ENCODE measurements at regions not wholly inside any gene's neighbourhood (a gene's known extent, or its start where the extent isn't known, plus 50 kb on each side); places are given as distances from the start of the nearest gene placed in this dataset.

DNA sequence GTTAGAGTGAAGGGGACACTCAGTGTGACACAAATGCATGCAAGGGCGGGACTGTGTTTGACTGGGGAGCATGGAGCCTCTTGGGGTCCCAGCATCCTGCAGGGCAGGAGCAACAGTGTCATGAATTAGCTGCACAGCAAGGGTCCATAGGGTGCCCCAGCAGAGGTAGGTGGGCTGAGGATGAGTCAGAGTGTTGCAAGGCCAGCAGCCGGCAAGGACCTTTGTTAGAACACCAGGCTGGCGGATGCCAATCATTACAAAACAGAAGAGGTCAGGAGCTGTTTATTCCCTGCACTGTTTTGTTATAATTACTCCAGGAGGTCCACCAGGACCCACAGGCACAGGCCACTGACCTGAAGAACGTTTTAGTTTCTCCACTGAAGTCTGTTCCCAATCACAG lies 362.2 kb upstream of the DUSP10 start:
- peaks cover 0 to 17% of the 10 kb centered on the region in 2 experiments; a peak in 3 of 4 replicates for H3K4me1 ChIP-seq (ENCODE audit: control insufficient read depth in 1 of 2, insufficient read depth in 2 of 2, low read length in 2 of 2)
- DNase-seq (ENCODE audit: low read depth, low spot score) (no peak), ATAC-seq (no peak)
- ChIA-PET CTCF (interaction anchor here (3.2 kb wide), 1 partner anchor 8 kb away, joined by 18 read pairs; no protein-coding TSS in a partner anchor), RAD21 (ENCODE audit: low non-redundant PET in 1 of 2, low total read pairs in 2 of 2, uncharacterized antibody in 2 of 2, unreplicated experiment in 2 of 2) (no interaction called here), POLR2A (no interaction called here)
- H3K9ac ChIP-seq (ENCODE audit: low read length), result no peak overlapping the region
- no peaks in the 10 kb centered on the region for H3K79me2 ChIP-seq (ENCODE audit: insufficient read depth, low read length)
- no peaks in the 10 kb centered on the region for H4K20me1 ChIP-seq (ENCODE audit: insufficient read depth)
- H3K36me3 ChIP-seq (ENCODE audit: control insufficient read depth in 1 of 2, insufficient read depth in 2 of 2, low read length in 2 of 2), result no peaks in the 10 kb centered on the region
- TF ChIP-seq SRF (IDR thresholded peaks at IDR 0.05; ENCODE audit: low read depth), result no peak
- TF ChIP-seq, protein P1, sequence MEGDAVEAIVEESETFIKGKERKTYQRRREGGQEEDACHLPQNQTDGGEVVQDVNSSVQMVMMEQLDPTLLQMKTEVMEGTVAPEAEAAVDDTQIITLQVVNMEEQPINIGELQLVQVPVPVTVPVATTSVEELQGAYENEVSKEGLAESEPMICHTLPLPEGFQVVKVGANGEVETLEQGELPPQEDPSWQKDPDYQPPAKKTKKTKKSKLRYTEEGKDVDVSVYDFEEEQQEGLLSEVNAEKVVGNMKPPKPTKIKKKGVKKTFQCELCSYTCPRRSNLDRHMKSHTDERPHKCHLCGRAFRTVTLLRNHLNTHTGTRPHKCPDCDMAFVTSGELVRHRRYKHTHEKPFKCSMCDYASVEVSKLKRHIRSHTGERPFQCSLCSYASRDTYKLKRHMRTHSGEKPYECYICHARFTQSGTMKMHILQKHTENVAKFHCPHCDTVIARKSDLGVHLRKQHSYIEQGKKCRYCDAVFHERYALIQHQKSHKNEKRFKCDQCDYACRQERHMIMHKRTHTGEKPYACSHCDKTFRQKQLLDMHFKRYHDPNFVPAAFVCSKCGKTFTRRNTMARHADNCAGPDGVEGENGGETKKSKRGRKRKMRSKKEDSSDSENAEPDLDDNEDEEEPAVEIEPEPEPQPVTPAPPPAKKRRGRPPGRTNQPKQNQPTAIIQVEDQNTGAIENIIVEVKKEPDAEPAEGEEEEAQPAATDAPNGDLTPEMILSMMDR (IDR thresholded peaks at IDR 0.05 in 2 of 3, conservative IDR thresholded peaks at IDR 0.05 in 1 of 3; ENCODE audit: borderline replicate concordance in 1 of 3, insufficient read depth in 1 of 3, low read depth in 2 of 3, low read length in 2 of 3), result no peak
- TF ChIP-seq SIN3A (IDR thresholded peaks at IDR 0.05; ENCODE audit: low read depth), result no peak
- no peak for TF ChIP-seq ELF1 (IDR thresholded peaks at IDR 0.05; ENCODE audit: borderline replicate concordance, low read depth)
- TF ChIP-seq, protein P2, sequence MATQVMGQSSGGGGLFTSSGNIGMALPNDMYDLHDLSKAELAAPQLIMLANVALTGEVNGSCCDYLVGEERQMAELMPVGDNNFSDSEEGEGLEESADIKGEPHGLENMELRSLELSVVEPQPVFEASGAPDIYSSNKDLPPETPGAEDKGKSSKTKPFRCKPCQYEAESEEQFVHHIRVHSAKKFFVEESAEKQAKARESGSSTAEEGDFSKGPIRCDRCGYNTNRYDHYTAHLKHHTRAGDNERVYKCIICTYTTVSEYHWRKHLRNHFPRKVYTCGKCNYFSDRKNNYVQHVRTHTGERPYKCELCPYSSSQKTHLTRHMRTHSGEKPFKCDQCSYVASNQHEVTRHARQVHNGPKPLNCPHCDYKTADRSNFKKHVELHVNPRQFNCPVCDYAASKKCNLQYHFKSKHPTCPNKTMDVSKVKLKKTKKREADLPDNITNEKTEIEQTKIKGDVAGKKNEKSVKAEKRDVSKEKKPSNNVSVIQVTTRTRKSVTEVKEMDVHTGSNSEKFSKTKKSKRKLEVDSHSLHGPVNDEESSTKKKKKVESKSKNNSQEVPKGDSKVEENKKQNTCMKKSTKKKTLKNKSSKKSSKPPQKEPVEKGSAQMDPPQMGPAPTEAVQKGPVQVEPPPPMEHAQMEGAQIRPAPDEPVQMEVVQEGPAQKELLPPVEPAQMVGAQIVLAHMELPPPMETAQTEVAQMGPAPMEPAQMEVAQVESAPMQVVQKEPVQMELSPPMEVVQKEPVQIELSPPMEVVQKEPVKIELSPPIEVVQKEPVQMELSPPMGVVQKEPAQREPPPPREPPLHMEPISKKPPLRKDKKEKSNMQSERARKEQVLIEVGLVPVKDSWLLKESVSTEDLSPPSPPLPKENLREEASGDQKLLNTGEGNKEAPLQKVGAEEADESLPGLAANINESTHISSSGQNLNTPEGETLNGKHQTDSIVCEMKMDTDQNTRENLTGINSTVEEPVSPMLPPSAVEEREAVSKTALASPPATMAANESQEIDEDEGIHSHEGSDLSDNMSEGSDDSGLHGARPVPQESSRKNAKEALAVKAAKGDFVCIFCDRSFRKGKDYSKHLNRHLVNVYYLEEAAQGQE (IDR thresholded peaks at IDR 0.05; ENCODE audit: low read depth), result no peak
- no peak for TF ChIP-seq YY1 (IDR thresholded peaks at IDR 0.05; ENCODE audit: extremely low read depth, insufficient replicate concordance, low read depth, low read length)
- TF ChIP-seq ZFX (IDR thresholded peaks at IDR 0.05), result no peak
- no peak for TF ChIP-seq ZNF274 (IDR thresholded peaks at IDR 0.05; ENCODE audit: low read depth, low read length)
- no peak for TF ChIP-seq CBX3 (IDR thresholded peaks at IDR 0.05; ENCODE audit: low read depth)
- TF ChIP-seq TCF7L2 (IDR thresholded peaks at IDR 0.05; ENCODE audit: borderline replicate concordance, extremely low read depth, insufficient read depth, insufficient read length), result no peak
- TF ChIP-seq, protein P3, sequence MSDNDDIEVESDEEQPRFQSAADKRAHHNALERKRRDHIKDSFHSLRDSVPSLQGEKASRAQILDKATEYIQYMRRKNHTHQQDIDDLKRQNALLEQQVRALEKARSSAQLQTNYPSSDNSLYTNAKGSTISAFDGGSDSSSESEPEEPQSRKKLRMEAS (IDR thresholded peaks at IDR 0.05), result no peak
- no peak for TF ChIP-seq EZH2phosphoT487 (IDR thresholded peaks at IDR 0.05; ENCODE audit: borderline replicate concordance)
- TF ChIP-seq, protein P4, sequence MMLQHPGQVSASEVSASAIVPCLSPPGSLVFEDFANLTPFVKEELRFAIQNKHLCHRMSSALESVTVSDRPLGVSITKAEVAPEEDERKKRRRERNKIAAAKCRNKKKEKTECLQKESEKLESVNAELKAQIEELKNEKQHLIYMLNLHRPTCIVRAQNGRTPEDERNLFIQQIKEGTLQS (IDR thresholded peaks at IDR 0.05), result no peak
- no peak for TF ChIP-seq POLR2AphosphoS5 (IDR thresholded peaks at IDR 0.05; ENCODE audit: low read depth, low read length)
- TF ChIP-seq JUND (IDR thresholded peaks at IDR 0.05), result no peak
- TF ChIP-seq POLR2A (IDR thresholded peaks at IDR 0.05; ENCODE audit: borderline replicate concordance, extremely low read depth, insufficient read depth, insufficient read length), result no peak
- no peak for TF ChIP-seq CEBPB (IDR thresholded peaks at IDR 0.05; ENCODE audit: low read depth)
- no peaks in the 10 kb centered on the region for H3K9me3 ChIP-seq (ENCODE audit: control insufficient read depth in 1 of 2, insufficient read depth in 1 of 2, low read depth in 1 of 2, low read length in 2 of 2)
- H3K4me3 ChIP-seq (replicated peaks in 1 of 2; ENCODE audit: low read depth in 1 of 2, low read length in 2 of 2), result no peak overlapping the region
- no peak overlapping the region for H3K27ac ChIP-seq (ENCODE audit: low read depth, low read length)
- H3K4me2 ChIP-seq (ENCODE audit: low read length), result no peak overlapping the region
- intact Hi-C loops (cut with micrococcal nuclease), result no loop called here
- no TSS peak for BruUV-seq (replicated peaks)
- H3K27me3 ChIP-seq (ENCODE audit: insufficient read depth, low read length), result no peaks in the 10 kb centered on the region
- H3K9me2 ChIP-seq (ENCODE audit: insufficient read depth), result no peaks in the 10 kb centered on the region
- no peak overlapping the region for H2AFZ ChIP-seq (ENCODE audit: low read depth, low read length, poor library complexity, severe bottlenecking)

Data from HCT116 (cell line).